A549 (cell line): ENCODE measurements at regions not wholly inside any gene's neighbourhood (a gene's known extent, or its start where the extent isn't known, plus 50 kb on each side); places are given as distances from the start of the nearest gene placed in this dataset.

Experiments
- ATAC-seq, 2 experiments: fragments of 200-7000 bp in 1 of 2; fragments of >200 bp in 1 of 2; cut with Nextera tagmentation in 1 of 2; cut with Tn5 transposase in 1 of 2; 3 replicates each; pipeline versions ENCODE4 v1.8.0 to v1.9.1; 2018 to 2020; ENCODE audit warnings: mild to moderate bottlenecking in 1 of 2, moderate library complexity in 1 of 2
- CTCF ChIA-PET: fragments of 300-600 bp; sonication (Branson Sonifier 250); formaldehyde crosslinking; extraction: SDS; loops from one replicate; lab custom pipeline; 2021; ENCODE audit warnings: antibody characterized with exemption, inconsistent platforms; lab: Yijun Ruan, JAX
- POLR2A ChIA-PET: fragments of 350-600 bp; formaldehyde crosslinking; extraction: SDS; loops from one replicate; lab custom pipeline; 2021; ENCODE audit warnings: antibody characterized with exemption, inconsistent platforms; lab: Yijun Ruan, JAX
- DNase-seq, 2 experiments: peaks; one replicate each; pipeline versions ENCODE4 v3.0.0 to v3.0.0-alpha.2; 2011 to 2016; ENCODE audit warnings: low read depth in 1 of 2, low spot score in 1 of 2
- FAIRE-seq: peaks from 2 replicates; lab custom pipeline; 2011; peaks lifted over from hg19 to GRCh38; lab: Jason Lieb, UNC
- H3K27ac ChIP-seq, 2 experiments: fragments of >200 bp; sonication (Bioruptor Twin); formaldehyde crosslinking; 3 replicates each; pipeline ENCODE4 v1.5.1; 2016 to 2017
- H3K4me1 ChIP-seq: fragments of >200 bp; sonication (Bioruptor Twin); formaldehyde crosslinking; 3 replicates; pipeline ENCODE4 v1.6.1; 2016
- H3K4me2 ChIP-seq: fragments of >200 bp; sonication (Bioruptor Twin); formaldehyde crosslinking; 3 replicates; pipeline ENCODE4 v1.6.1; 2016
- H3K4me3 ChIP-seq: fragments of >200 bp; sonication (Bioruptor Twin); formaldehyde crosslinking; 3 replicates; pipeline ENCODE4 v1.5.1; 2016
- H3K9me3 ChIP-seq: fragments of >200 bp; sonication (Bioruptor Twin); formaldehyde crosslinking; 3 replicates; pipeline ENCODE4 v1.6.1; 2016
- CBX8 ChIP-seq: fragments of 200-600 bp; sonication (generic); IDR thresholded peaks from 2 replicates; pipeline ENCODE4 v1.6.1; 2016
- CHD2 ChIP-seq: fragments of 150-350 bp; IDR thresholded peaks from 2 replicates; pipeline ENCODE4 v1.6.1; 2014; ENCODE audit warnings: low read length; ENCODE audit not compliant: partially characterized antibody
- EHMT2 ChIP-seq: fragments of 200-600 bp; sonication (generic); IDR thresholded peaks from 2 replicates; pipeline ENCODE4 v1.6.1; 2016; ENCODE audit warnings: antibody characterized with exemption, low read depth, mild to moderate bottlenecking, moderate library complexity
- EP300 ChIP-seq, 2 experiments: fragments of >200 bp; sonication (Bioruptor Twin); formaldehyde crosslinking; IDR thresholded peaks; 2 replicates in 1 of 2; 3 replicates in 1 of 2; pipeline ENCODE4 v1.6.1; 2016 to 2017
- FOSL2 ChIP-seq, 2 experiments: fragments of 450-650 bp in 1 of 2; fragments of >200 bp in 1 of 2; sonication (Bioruptor Twin) in 1 of 2; formaldehyde crosslinking; IDR thresholded peaks; 2 replicates each; pipeline versions ENCODE4 v1.5.0 to v1.6.1; 2016 to 2020; ENCODE audit warnings: mild to moderate bottlenecking in 1 of 2, moderate library complexity in 1 of 2
- HES2 ChIP-seq: fragments of >200 bp; sonication (Bioruptor Twin); formaldehyde crosslinking; IDR thresholded peaks from 2 replicates; pipeline ENCODE4 v1.6.1; 2016
- HOXA7 ChIP-seq: fragments of 250-450 bp; sonication (Bioruptor Pico); IDR thresholded peaks from 2 replicates; pipeline ENCODE4 v1.5.0; 2020; ENCODE audit warnings: mild to moderate bottlenecking, moderate library complexity
- HOXB13 ChIP-seq: fragments of 250-450 bp; sonication (Bioruptor Pico); IDR thresholded peaks from 2 replicates; pipeline ENCODE4 v1.5.0; 2020; ENCODE audit warnings: low read depth, mild to moderate bottlenecking, moderate library complexity
- HOXB5 ChIP-seq: fragments of 250-450 bp; sonication (Bioruptor Pico); IDR thresholded peaks from 2 replicates; pipeline ENCODE4 v1.5.0; 2020; ENCODE audit warnings: mild to moderate bottlenecking, moderate library complexity
- KDM1A ChIP-seq: fragments of 200-600 bp; sonication (generic); IDR thresholded peaks from 2 replicates; pipeline ENCODE4 v1.6.1; 2016; ENCODE audit warnings: low read depth, mild to moderate bottlenecking
- KDM5A ChIP-seq: fragments of 200-600 bp; sonication (generic); IDR thresholded peaks from 2 replicates; pipeline ENCODE4 v1.6.1; 2016; ENCODE audit warnings: antibody characterized with exemption, mild to moderate bottlenecking
- MAFK ChIP-seq: fragments of 450-650 bp; IDR thresholded peaks from 2 replicates; pipeline ENCODE4 v1.6.1; 2014; ENCODE audit not compliant: partially characterized antibody
- MAX ChIP-seq: IDR thresholded peaks from 2 replicates; pipeline ENCODE4 v1.6.1; 2012
- MYC ChIP-seq: IDR thresholded peaks from 2 replicates; pipeline ENCODE4 v1.6.1; 2012; ENCODE audit warnings: mild to moderate bottlenecking, inconsistent platforms, low read length, improper control_type of control experiment, borderline replicate concordance
- POLR2A ChIP-seq: IDR thresholded peaks from 2 replicates; pipeline ENCODE4 v1.6.1; 2012; ENCODE audit warnings: mild to moderate bottlenecking, low read length
- RARB ChIP-seq: fragments of 250-450 bp; sonication (Bioruptor Pico); IDR thresholded peaks from 2 replicates; pipeline ENCODE4 v1.8.0; 2021; ENCODE audit warnings: mild to moderate bottlenecking, moderate library complexity
- REST ChIP-seq: fragments of 200-600 bp; sonication (generic); IDR thresholded peaks from 2 replicates; pipeline ENCODE4 v1.6.1; 2016; ENCODE audit warnings: antibody characterized with exemption, mild to moderate bottlenecking, moderate library complexity
- ZSCAN20 ChIP-seq: fragments of 250-450 bp; sonication (Bioruptor Pico); IDR thresholded peaks from 2 replicates; pipeline ENCODE4 v1.8.0; 2022; ENCODE audit warnings: mild to moderate bottlenecking, moderate library complexity
- WGBS: methylation state at CpG from one replicate; pipeline ENCODE4 v1.1.6; 2017; ENCODE audit errors: missing lambda C conversion rate; 5-methylcytosine and 5-hydroxymethylcytosine counted together
- TF ChIP-seq, protein P1 (sequence below): fragments of 150-350 bp; IDR thresholded peaks from 2 replicates; pipeline ENCODE4 v1.6.1; 2014; ENCODE audit warnings: low read depth, mild to moderate bottlenecking, low read length
- TF ChIP-seq, protein P2 (sequence below): fragments of >200 bp; sonication (Bioruptor Twin); formaldehyde crosslinking; IDR thresholded peaks from 3 replicates; pipeline ENCODE4 v1.5.1; 2016
- TF ChIP-seq, protein P3 (sequence below): fragments of 250-450 bp; sonication (Bioruptor Pico); IDR thresholded peaks from 2 replicates; pipeline ENCODE4 v1.5.0; 2021; ENCODE audit warnings: mild to moderate bottlenecking, moderate library complexity, borderline replicate concordance
- TF ChIP-seq, protein P4 (sequence below): IDR thresholded peaks from 2 replicates; pipeline ENCODE4 v1.6.1; 2012

DNA sequence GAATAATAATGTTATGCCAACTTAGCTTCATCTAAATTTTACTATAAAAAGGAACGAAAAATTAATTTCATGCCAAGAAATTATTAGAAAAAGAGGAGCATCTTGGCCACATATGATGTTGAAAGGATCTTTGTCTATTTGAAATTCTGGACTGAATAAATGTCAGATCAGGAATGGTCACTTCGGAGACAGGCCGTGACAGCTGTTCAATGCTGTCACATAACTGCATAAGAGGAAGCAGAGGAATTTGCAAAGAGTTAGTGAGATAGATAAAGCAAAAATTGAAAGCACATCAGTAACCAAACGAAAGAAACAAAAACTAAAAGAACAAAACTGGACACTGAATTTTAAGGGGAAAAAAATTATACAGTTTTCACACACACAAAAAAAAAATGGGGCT, 100.9 kb downstream of the GASK1B start:
- Histone ChIP-seq H3K4me3 (no peak overlapping the region), H3K9me3 (no peaks in the 10 kb centered on the region)
- POLR2A ChIA-PET = no interaction called here
- WGBS = 57% methylated on average over 4 of the region's 4 CpGs
- no peak for DNase-seq
- TF ChIP-seq POLR2A = no peak
- TF ChIP-seq RARB (CRISPR knock-in tag) = no peak
- TF ChIP-seq, protein P1, sequence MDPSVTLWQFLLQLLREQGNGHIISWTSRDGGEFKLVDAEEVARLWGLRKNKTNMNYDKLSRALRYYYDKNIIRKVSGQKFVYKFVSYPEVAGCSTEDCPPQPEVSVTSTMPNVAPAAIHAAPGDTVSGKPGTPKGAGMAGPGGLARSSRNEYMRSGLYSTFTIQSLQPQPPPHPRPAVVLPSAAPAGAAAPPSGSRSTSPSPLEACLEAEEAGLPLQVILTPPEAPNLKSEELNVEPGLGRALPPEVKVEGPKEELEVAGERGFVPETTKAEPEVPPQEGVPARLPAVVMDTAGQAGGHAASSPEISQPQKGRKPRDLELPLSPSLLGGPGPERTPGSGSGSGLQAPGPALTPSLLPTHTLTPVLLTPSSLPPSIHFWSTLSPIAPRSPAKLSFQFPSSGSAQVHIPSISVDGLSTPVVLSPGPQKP = no peak
- no peak for TF ChIP-seq EP300 (IDR thresholded peaks at IDR 0.05)
- TF ChIP-seq, protein P2, sequence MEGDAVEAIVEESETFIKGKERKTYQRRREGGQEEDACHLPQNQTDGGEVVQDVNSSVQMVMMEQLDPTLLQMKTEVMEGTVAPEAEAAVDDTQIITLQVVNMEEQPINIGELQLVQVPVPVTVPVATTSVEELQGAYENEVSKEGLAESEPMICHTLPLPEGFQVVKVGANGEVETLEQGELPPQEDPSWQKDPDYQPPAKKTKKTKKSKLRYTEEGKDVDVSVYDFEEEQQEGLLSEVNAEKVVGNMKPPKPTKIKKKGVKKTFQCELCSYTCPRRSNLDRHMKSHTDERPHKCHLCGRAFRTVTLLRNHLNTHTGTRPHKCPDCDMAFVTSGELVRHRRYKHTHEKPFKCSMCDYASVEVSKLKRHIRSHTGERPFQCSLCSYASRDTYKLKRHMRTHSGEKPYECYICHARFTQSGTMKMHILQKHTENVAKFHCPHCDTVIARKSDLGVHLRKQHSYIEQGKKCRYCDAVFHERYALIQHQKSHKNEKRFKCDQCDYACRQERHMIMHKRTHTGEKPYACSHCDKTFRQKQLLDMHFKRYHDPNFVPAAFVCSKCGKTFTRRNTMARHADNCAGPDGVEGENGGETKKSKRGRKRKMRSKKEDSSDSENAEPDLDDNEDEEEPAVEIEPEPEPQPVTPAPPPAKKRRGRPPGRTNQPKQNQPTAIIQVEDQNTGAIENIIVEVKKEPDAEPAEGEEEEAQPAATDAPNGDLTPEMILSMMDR = no peak
- TF ChIP-seq REST = no peak
- TF ChIP-seq HOXB13 (CRISPR knock-in tag) = no peak
- no peak for TF ChIP-seq MAFK
- no peak for TF ChIP-seq ZSCAN20 (CRISPR knock-in tag)
- TF ChIP-seq, protein P3, sequence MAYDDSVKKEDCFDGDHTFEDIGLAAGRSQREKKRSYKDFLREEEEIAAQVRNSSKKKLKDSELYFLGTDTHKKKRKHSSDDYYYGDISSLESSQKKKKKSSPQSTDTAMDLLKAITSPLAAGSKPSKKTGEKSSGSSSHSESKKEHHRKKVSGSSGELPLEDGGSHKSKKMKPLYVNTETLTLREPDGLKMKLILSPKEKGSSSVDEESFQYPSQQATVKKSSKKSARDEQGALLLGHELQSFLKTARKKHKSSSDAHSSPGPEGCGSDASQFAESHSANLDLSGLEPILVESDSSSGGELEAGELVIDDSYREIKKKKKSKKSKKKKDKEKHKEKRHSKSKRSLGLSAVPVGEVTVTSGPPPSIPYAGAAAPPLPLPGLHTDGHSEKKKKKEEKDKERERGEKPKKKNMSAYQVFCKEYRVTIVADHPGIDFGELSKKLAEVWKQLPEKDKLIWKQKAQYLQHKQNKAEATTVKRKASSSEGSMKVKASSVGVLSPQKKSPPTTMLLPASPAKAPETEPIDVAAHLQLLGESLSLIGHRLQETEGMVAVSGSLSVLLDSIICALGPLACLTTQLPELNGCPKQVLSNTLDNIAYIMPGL = no peak
- TF ChIP-seq, all 56 proteins: peak for 0
- Histone ChIP-seq H3K4me1 (no peaks in the 10 kb centered on the region), H3K27ac (no peak overlapping the region), H3K4me2 (no peak overlapping the region)
- FAIRE-seq = no peak
- ATAC-seq = no peak
- CTCF ChIA-PET = no interaction called here

GRCh38 chr4:158068068-158068467, 104.8 kb downstream of the GASK1B start:
- no peaks in the 10 kb centered on the region for H3K4me1 ChIP-seq
- no peak for DNase-seq
- H3K4me3 ChIP-seq = no peak overlapping the region
- ChIA-PET CTCF (interaction anchor here (1.1 kb wide), 1 partner anchor 9 kb away, joined by 6 read pairs; no protein-coding TSS in a partner anchor), POLR2A (no interaction called here)
- 15% methylated on average over 1 of the region's 1 CpG for WGBS
- no peak overlapping the region for H3K4me2 ChIP-seq
- no peak for ATAC-seq
- FAIRE-seq = no peak
- H3K27ac ChIP-seq = no peak overlapping the region
- H3K9me3 ChIP-seq = no peaks in the 10 kb centered on the region
- TF ChIP-seq HOXB5 (CRISPR knock-in tag) (no peak), HOXA7 (CRISPR knock-in tag) (no peak), KDM5A (no peak), HES2 (no peak), FOSL2 (IDR thresholded peaks at IDR 0.05) (no peak), FOSL2 (CRISPR knock-in tag; IDR thresholded peaks at IDR 0.05) (no peak), ZSCAN20 (CRISPR knock-in tag) (no peak), MYC (no peak), MAFK (no peak), CHD2 (no peak), KDM1A (no peak), CBX8 (no peak), EHMT2 (no peak), MAX (no peak)
- TF ChIP-seq, protein P4, sequence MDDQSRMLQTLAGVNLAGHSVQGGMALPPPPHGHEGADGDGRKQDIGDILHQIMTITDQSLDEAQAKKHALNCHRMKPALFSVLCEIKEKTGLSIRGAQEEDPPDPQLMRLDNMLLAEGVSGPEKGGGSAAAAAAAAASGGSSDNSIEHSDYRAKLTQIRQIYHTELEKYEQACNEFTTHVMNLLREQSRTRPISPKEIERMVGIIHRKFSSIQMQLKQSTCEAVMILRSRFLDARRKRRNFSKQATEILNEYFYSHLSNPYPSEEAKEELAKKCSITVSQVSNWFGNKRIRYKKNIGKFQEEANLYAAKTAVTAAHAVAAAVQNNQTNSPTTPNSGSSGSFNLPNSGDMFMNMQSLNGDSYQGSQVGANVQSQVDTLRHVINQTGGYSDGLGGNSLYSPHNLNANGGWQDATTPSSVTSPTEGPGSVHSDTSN = no peak
- TF ChIP-seq, protein P3 = no peak
- TF ChIP-seq, protein P1 = no peak
